DOHH2 (cell line): ENCODE measurements at regions not wholly inside any gene's neighbourhood (a gene's known extent, or its start where the extent isn't known, plus 50 kb on each side); places are given as distances from the start of the nearest gene placed in this dataset.

Source experiments
- H3F3A ChIP-seq: fragments of 200-600 bp; sonication (generic), shearing (Covaris generic); 2 replicates; pipeline ENCODE4 v1.6.0; 2016; ENCODE audit warnings: antibody characterized with exemption, mild to moderate bottlenecking; ENCODE audit not compliant: control insufficient read depth, insufficient read depth
- H3K27ac ChIP-seq: fragments of 200-600 bp; sonication (generic); 2 replicates; pipeline ENCODE4 v1.5.1; 2014; ENCODE audit warnings: low read depth, mild to moderate bottlenecking, low read length, moderate library complexity
- H3K27me3 ChIP-seq: fragments of 200-600 bp; sonication (generic); 2 replicates; pipeline ENCODE4 v1.6.1; 2014; ENCODE audit warnings: mild to moderate bottlenecking, low read length, mixed read lengths; ENCODE audit not compliant: control insufficient read depth
- H3K36me3 ChIP-seq: fragments of 200-600 bp; sonication (generic); 2 replicates; pipeline ENCODE4 v1.6.1; 2014; ENCODE audit warnings: mild to moderate bottlenecking, low read length, moderate library complexity, mixed read lengths; ENCODE audit not compliant: control insufficient read depth
- H3K4me1 ChIP-seq: fragments of 200-600 bp; sonication (generic); 2 replicates; pipeline ENCODE4 v1.6.1; 2014; ENCODE audit warnings: mild to moderate bottlenecking, low read length, mixed read lengths; ENCODE audit not compliant: control insufficient read depth
- H3K4me2 ChIP-seq: fragments of 200-600 bp; sonication (generic); 2 replicates; pipeline ENCODE4 v1.6.0; 2014; ENCODE audit warnings: mild to moderate bottlenecking, low read length, moderate library complexity
- H3K4me3 ChIP-seq: fragments of 200-600 bp; sonication (generic); 2 replicates; pipeline ENCODE4 v1.5.1; 2014; ENCODE audit warnings: mild to moderate bottlenecking, low read length, mixed read lengths
- H3K79me2 ChIP-seq: fragments of 200-600 bp; sonication (generic); 2 replicates; pipeline ENCODE4 v1.6.1; 2014; ENCODE audit warnings: mild to moderate bottlenecking, low read length, mixed read lengths; ENCODE audit not compliant: control insufficient read depth
- H3K9me2 ChIP-seq: fragments of 200-600 bp; sonication (generic); replicated peaks from 2 replicates; pipeline ENCODE4 v1.6.1; 2014; ENCODE audit warnings: mild to moderate bottlenecking, low read length, mixed read lengths; ENCODE audit not compliant: control insufficient read depth
- H3K9me3 ChIP-seq: fragments of 200-600 bp; sonication (generic); 2 replicates; pipeline ENCODE4 v1.6.1; 2014; ENCODE audit warnings: antibody characterized with exemption, low read length, mixed read lengths; ENCODE audit not compliant: control insufficient read depth, insufficient read depth
- H4K20me1 ChIP-seq: fragments of 200-600 bp; sonication (generic); 2 replicates; pipeline ENCODE4 v1.6.0; 2014; ENCODE audit warnings: low read depth, mild to moderate bottlenecking, antibody characterized with exemption, low read length, moderate library complexity; ENCODE audit not compliant: control insufficient read depth, insufficient read depth
- EZH2phosphoT487 ChIP-seq: fragments of 200-600 bp; sonication (generic); IDR thresholded peaks from 2 replicates; pipeline ENCODE4 v1.6.1; 2017; ENCODE audit warnings: borderline replicate concordance, mild to moderate bottlenecking, antibody characterized with exemption, low read length, moderate library complexity, mixed read lengths
- TF ChIP-seq, protein P1 (sequence below): fragments of 200-600 bp; sonication (generic); IDR thresholded peaks from one replicate; pipeline ENCODE4 v1.5.1; 2014; ENCODE audit warnings: antibody characterized with exemption, mild to moderate bottlenecking, low read depth, low read length; ENCODE audit not compliant: poor library complexity, severe bottlenecking

GRCh38 chr1:224872832-224873433 lies 56.5 kb upstream of the DNAH14 start:
- Histone ChIP-seq H3K9me2 (no peaks in the 10 kb centered on the region), H3K79me2 (no peaks in the 10 kb centered on the region), H3K4me1 (no peaks in the 10 kb centered on the region), H3K36me3 (no peaks in the 10 kb centered on the region), H3F3A (no peaks in the 10 kb centered on the region), H3K4me2 (no peak overlapping the region), H3K27ac (no peak overlapping the region), H3K9me3 (no peaks in the 10 kb centered on the region), H4K20me1 (no peaks in the 10 kb centered on the region), H3K27me3 (peaks cover 4% of the 10 kb centered on the region), H3K4me3 (no peak overlapping the region)
- TF ChIP-seq, protein P1, sequence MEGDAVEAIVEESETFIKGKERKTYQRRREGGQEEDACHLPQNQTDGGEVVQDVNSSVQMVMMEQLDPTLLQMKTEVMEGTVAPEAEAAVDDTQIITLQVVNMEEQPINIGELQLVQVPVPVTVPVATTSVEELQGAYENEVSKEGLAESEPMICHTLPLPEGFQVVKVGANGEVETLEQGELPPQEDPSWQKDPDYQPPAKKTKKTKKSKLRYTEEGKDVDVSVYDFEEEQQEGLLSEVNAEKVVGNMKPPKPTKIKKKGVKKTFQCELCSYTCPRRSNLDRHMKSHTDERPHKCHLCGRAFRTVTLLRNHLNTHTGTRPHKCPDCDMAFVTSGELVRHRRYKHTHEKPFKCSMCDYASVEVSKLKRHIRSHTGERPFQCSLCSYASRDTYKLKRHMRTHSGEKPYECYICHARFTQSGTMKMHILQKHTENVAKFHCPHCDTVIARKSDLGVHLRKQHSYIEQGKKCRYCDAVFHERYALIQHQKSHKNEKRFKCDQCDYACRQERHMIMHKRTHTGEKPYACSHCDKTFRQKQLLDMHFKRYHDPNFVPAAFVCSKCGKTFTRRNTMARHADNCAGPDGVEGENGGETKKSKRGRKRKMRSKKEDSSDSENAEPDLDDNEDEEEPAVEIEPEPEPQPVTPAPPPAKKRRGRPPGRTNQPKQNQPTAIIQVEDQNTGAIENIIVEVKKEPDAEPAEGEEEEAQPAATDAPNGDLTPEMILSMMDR = no peak
- TF ChIP-seq EZH2phosphoT487 = no peak

- Histone ChIP-seq H3F3A (no peaks in the 10 kb centered on the region), H3K9me2 (no peaks in the 10 kb centered on the region), H3K27me3 (peaks cover 4% of the 10 kb centered on the region), H4K20me1 (no peaks in the 10 kb centered on the region), H3K36me3 (no peaks in the 10 kb centered on the region), H3K27ac (no peak overlapping the region), H3K4me2 (no peak overlapping the region), H3K9me3 (no peaks in the 10 kb centered on the region), H3K4me1 (no peaks in the 10 kb centered on the region), H3K4me3 (no peak overlapping the region), H3K79me2 (no peaks in the 10 kb centered on the region)
- TF ChIP-seq EZH2phosphoT487 = no peak
- TF ChIP-seq, protein P1 = no peak
Measured at GRCh38 chr1:224873434-224874369, 55.8 kb upstream of the DNAH14 start.

DNA sequence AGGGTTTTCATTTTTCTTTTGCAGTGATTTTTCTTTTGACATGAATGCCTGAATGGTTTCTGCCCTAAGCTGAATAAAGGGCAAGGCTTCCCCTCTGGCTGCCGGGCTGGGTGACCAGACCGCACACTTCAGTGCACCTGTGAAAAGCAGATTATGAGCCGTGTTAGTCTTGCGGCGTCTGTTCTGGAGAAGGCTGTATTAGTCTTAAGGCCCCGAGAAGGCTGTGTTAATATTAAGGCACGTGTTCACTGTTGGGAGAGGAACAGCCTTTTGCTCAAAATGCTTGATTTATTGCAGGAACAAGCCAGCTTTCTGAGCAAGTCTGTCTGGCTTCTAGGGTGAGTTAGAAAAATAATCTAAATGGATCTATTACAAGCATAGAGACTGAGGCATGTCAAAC lies 54.7 kb upstream of the DNAH14 start:
- Histone ChIP-seq H3F3A (no peaks in the 10 kb centered on the region), H3K27ac (no peak overlapping the region), H3K4me3 (no peak overlapping the region)

More for the DNA sequence above, 54.7 kb upstream of the DNAH14 start:
- H3K79me2 ChIP-seq = no peaks in the 10 kb centered on the region
- H4K20me1 ChIP-seq = no peaks in the 10 kb centered on the region
- no peaks in the 10 kb centered on the region for H3K9me3 ChIP-seq
- H3K27me3 ChIP-seq = peaks cover 4% of the 10 kb centered on the region
- no peaks in the 10 kb centered on the region for H3K36me3 ChIP-seq
- H3K4me1 ChIP-seq = no peaks in the 10 kb centered on the region
- no peak overlapping the region for H3K4me2 ChIP-seq
- TF ChIP-seq, protein P1 = no peak
- TF ChIP-seq EZH2phosphoT487 = no peak
- H3K9me2 ChIP-seq = no peaks in the 10 kb centered on the region
